ENCODE measurements at regions not wholly inside any gene's neighbourhood (a gene's known extent, or its start where the extent isn't known, plus 50 kb on each side); places are given as distances from the start of the nearest gene placed in this dataset.

DNA sequence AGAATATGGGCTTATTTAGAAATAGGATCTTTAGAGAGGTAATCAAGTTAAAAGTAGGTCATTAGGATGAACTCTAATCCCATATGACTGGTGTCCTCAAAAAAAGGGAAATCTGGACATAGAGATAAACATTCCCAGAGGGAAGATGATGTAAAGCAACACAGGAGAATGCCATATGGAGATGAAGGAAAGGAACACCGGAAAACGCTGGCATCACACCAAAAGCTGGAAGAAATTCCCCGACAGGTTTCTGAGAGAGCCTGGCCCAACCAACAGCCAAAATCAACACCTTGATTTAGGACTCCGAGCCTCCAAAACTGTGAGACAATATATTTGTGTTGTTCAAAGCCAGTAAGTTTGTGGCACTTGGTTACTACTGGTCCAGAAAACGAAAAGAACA, 296.7 kb downstream of the DSEL start:
- no peak for DNase-seq

DNA sequence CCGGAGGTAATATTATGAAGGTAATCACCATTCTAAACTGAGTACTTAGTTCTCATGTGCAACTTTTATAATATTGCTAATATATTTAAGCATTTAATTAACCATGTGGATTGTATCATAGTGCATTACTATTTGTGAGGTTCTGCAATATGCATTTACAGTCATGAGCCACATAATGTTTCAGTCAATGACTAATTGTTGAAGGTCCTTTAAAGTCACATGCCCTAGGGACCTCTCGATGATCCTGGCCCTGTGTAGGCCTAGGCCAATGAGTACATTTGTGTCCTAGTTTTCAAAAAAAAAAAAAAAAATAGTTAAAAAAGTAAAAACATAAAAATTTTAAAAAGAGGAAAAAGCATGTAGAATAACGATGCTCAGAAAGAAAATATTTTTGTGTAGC, 298.0 kb downstream of the DSEL start:
- DNase-seq: no peak

DNA sequence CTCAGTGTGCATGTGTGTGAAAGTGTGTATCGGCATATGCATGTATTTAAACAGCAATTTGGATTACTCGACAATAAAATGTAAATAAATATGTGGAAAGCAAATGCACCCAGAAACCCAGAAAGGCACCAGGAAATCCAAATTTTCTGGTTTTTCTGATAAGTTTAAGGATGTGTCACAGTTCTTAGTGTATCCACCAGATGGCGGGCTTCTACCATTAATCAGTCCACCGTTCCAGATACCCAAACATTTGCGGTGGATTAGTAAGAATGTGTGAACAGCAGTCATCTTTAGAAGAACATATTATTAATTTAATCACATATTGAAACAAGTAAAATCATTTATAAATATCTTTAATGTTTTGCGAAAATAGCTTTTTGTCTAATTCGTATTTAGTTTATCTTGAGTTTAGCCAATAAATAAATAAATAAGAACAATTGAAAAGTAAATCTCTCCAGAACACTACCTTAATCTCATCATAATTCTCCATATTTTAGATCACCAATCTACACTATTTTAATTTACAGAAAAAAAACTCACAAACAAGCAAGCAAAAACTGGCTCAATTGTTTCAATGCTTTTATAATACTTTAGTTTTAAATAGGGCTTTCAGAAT, 298.9 kb downstream of the DSEL start:
- DNase-seq: peak; percentile 57

DNA sequence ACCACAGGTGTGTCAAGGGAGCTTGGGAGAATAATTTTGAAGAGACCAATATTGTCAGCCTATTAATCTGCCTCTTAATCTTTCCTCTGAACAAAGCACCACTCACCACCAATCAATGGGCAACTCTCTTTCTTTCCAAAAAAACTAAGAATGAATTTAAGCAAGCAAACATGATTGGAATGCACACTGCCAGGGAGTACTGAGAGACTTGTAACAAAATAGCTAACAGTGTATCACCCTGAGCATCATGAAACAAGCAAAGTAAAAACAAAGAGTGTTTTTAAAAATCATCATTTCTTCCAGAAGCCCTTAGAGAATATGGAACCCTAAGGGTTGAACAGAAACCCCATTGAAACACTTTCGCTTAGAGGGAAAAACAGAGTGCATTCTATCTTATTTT, 299.7 kb downstream of the DSEL start:
- no peak for DNase-seq

DNA sequence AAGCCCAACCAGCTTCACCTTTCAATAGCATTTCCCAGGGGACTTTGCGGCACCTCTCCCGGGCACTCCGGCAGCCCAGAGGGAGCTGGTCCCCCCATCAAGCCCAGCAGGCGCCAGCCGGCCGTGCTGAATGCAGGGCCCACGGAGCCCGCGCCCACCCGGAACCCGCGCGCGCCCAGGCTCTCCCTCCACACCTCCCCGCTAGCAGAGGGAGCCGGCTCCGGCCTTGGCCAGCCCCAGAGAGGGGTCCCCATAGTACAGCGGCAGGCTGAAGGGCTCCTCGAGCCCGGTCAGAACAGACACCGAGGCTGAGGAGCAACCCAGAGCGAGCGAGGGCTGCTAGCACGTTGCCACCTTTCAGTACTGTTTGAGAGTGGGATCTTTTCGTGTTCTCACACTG, 300.8 kb downstream of the DSEL start:
- no peak for DNase-seq

DNA sequence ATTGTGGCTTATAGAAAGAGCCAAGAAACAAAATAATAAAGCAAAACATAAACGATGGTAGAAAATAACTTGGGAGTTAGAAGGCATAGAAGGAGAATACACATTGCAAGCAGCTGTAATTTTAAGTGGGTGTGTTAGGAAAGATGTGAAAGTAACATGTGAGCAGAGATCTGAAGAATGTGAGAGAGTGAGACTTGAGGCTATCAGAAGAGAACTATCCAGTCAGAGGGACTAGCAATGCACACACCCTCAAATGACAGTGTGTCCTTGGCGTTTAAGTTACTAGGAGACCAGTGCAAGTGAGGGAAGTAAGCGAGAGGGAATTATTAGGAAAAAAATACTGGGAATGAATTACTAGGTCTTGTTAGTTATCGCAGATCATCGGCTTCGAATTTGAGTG, 304.9 kb downstream of the DSEL start:
- DNase-seq: no peak

DNA sequence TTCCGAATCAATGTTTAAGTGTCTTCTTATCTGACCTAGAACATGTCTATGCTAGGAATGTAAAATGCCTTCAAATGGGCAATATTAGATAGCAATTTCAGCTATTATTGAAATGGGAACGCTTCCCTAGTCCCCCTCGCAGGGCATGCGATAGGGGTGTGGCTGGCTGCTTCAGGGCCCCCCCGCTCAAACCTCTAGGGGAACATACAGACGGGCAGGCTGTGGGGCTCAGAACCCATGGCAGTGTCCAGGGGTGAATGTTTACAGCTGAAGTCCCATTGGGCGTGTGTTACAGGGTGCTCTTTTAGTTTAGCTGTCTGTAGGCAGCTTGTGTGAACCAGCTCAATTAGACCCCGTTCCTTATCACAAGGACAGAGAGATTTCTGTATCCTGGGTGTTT, 315.9 kb downstream of the DSEL start:
- DNase-seq: no peak

DNA sequence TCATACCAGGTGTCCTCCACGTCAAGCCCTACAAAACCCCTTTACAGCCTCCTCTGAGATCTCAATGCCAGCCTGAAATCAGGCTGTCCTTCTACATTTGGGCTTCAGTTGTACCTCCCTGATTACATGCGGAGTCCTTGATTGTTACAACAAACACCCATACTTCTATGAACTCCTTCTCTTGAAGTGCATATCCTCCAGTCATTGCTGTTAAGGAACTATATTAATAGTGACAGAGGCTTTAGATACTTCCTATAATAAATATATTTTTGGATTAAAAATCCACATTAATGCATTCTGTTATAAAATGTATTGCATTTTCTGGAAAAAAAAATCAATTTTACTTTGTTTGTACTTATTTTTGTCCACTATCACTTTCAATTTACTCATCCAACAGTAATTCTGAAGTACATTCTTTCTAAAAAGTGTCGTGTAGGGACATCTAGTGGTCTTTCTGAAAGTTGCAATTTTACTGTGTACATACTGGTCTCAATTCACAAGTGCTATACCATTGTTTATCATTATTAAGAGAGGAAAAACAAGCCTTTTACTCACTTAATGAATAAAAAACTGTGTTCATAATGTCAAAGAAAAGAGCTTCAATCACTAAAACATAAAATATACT, 316.4 kb downstream of the DSEL start:
- DNase-seq: no peak

DNA sequence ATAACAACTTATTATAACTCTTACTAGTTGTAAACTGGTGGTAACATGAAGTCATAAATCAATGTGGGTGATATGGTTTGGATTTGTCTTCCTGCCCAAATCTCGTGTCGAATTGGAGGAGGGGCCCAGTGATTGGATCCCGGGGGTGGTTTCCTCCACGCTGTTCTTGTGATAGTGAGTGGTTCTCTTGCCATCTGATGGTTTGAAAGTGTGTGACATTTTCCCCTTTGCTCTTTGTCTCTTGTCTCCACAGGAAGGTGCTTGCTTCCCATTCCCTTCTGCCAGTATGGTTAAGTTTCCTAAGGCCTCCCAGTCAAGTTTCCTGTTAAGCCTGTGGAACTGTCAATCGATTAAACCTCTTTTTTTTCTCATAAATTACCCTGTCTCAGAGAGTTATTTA, 321.6 kb downstream of the DSEL start:
- DNase-seq: no peak

DNA sequence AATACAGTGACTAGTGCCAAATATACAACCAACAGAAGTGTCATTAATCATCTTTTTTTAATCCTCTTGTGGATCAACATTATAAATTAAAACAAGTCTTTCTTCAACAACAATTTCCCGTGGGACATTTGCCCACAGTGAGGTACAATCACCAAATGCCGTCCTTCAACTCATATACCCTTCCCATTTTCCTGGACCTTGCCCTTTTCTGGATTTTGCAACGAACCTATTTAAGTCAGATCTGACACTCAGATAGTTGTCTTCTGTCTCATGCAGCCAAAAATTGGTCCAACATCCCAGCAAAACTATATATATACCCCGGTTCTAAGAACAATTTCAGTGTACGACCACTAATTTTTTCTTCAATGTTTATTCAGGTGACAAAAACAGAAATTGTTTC, 324.0 kb downstream of the DSEL start:
- no peak for DNase-seq

DNA sequence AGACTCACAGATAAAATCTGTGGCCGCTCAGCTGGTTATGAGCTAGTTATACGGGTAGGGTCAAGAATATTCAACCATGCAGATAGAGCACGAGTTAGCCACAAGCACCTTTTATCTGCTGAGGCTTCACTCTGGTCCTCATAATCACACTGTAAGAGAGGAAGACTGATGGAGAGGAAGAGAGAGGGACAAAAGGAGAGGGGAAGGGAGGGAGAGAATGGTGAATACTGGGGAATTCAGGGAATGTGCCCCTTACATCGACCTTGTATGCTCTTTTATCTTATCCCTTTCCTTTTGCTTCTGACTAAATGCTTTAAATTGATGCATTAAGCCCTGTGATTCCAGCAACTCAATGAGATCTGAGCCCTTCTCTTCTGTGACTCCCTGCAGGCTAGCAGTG, 333.1 kb downstream of the DSEL start:
- DNase-seq: no peak

DNA sequence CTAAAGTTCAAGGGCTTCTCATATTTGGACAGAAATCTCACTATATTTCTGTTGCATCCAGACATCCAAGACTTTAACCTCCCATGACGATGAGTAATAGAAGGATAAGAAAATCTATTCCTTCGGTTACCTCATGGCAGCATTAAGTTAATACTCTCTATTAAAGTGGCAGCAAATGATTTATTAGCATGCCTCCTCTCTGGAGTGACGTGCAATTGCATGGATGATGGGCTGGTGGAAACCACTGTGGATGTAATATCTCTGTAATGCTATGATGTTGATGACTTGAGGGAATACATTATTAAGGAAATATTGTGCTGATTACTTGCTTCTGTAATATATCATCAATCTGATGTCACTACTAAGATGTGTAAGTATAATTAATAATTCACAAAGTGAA, 336.8 kb downstream of the DSEL start:
- DNase-seq: no peak

DNA sequence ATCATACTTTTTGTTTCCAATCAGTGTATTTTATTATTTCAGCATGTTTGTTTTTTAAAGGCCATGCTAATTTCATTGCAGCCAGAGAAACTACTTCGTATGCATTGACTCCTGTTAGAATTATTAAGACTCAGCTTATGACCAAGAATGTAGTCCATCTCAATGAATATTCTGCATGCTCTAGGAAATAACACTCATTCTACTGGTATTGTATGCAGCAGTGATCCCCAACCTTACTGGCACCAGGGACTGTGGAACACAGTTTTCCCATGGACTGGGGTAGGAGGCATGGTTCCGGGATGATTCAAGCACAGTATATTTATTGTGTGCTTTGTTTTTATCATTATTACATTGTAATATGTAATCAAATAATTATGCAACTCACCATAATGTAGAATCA, 356.9 kb downstream of the DSEL start:
- DNase-seq: no peak

DNA sequence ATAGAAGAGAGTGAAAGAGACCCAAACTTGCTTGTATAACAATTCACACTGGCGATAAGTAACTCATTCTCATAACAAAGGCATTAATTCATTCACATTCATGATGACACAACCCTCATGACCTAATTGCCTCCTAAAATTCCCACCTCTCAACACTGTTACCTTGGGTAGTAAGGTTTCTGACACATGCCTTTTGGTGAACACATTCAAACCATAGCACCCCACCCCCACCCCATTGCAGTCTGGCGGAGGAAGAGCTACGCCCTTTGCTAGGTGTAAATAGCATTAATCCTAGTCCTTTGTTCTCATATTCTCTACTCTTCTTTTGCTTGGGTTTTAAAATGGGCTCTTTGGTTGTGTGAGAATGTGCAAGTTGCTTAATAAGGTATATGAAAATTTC, 361.5 kb downstream of the DSEL start:
- DNase-seq: no peak

DNA sequence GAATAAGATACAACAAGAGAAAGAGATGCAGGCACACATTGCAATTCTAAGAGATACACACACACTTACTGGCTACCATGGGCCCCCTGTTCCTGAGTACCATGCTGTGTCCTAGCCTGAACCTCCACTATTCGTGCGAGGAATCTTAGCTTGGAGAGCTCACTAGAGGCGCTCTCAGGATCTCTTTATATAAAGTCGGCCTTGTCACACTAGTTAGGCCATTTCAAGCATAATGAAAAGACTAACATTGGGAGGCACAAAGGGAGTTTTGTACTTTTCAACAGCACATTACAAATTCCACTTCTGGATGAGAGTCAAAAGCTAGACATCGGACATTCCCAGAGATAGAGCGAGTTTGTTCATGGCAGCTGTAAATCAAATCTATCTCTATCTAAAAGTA, 365.2 kb downstream of the DSEL start:
- no peak for DNase-seq

DNA sequence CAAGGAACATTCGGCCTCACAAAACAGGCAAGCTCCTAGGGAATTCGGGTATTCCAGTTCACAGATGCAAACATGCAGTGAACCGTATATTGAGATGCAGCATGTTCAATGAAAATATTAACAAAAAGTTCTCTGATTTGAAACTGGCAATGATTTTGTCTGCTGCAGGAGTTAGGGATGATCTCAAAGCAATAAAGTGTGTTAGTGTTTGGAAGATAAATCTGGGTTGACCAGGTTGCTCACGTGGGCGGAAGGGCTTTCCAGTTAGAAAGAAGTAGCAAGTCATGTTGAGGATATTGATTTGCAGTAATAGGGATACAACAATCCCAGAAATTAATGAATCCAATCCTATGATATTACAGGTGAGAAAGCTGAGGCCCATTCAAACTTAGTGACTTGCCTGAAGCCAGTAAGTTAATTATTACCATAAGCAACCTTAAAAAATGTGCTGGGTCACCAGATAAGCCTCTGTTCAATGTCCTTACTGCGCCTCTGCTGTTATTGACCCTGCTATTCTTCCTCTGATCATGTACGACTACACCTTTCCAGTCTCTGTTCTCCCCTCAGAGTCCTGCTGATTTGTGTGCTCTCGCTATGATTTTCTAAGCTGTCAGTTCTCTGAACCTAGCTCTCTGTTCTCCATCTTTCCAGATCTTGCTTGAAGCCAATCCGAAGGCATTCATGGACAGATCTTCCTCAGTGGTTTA, 370.8 kb downstream of the DSEL start:
- no peak for DNase-seq

DNA sequence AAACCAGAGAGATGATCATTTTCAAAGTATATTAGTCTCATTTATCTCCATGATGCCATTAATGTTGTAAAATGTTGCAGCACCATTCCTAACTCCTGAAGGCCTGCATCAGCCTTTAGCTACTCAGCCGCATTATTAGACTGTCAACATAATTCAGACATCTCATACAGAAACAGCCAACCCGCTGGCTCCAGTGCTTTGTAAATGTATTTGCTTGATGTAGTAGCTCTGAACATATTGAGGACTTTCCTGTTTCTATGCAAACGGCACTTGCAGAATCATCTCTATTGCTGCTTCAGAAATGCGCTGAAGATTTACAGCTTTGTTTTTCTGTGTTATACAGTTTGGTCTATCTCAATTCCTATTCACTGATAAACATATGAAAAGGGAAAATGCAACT, 372.2 kb downstream of the DSEL start:
- no peak for DNase-seq

DNA sequence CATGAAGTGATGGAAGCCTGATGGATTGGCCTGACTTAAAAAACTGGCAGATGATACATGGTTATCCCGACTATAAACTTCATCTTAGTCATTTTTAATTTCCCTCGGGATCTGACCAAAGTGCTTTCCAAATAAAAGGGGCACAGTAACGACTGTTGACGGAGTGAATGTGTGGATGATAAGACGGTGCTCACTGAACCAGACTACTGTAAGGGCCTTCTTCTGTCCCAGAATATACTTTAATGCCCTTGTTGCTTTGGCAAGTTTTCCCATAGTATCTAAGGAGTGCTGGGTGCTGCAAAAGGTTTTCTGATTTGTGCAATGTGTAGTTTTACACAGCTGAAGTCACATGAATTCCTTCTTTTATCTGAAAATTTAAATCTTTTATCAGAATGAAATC, 373.5 kb downstream of the DSEL start:
- DNase-seq: no peak

DNA sequence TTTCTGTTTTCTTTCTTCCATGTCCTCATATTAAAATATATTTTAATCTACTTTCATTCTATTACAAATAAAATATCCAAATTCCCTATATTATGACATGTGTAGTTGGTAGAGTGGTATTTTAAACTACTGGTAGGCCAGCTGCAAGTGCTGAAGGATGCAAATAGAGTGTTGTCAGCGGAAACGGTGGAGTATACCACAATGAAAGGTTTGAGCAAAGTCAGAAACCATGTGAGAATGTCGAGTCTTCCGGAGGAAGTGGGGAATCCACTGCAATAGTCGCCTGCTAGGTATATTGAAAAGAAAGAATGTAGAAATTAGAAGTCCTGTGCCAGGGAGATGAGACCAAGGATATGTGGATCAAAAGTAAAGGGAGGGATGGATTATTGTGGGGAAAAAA, 373.9 kb downstream of the DSEL start:
- DNase-seq: no peak

DNA sequence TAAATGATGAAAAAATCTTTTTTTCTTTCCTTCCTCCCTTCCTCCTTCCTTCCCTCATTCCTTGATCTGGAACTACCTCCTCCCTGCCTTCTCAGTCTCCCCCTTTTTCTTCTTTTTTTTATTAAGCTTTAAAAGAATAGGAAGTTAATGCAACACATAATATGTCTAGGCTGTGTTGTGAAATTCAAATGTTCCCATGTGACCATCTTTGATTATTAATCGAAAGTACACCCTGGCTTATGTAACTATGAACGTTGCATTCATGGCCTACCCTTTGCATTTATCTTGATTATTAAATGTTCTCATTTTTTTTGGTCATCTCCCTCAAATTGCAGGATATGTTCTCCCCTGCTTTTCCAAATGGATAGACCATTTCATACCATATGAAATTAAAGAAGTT, 376.0 kb downstream of the DSEL start:
- no peak for DNase-seq

DNA sequence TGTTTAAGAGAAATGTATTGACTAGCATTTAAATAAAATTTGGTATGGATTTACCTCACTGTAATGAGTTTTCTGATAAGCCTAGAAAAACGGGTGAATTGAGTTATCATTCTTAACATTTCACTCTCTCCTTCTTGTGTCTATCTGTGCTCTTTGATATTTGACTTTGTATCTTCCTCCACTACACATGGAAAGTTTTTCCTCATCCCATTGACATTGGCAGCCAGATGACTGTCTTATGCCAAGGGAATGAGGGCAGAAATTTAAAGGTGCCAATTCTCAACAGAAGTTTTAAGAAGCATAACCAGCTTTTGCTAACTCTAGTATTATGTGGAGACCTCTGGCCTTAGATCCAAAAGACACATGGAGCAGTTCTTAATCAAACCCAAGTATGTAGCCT, 376.6 kb downstream of the DSEL start:
- no peak for DNase-seq

DNA sequence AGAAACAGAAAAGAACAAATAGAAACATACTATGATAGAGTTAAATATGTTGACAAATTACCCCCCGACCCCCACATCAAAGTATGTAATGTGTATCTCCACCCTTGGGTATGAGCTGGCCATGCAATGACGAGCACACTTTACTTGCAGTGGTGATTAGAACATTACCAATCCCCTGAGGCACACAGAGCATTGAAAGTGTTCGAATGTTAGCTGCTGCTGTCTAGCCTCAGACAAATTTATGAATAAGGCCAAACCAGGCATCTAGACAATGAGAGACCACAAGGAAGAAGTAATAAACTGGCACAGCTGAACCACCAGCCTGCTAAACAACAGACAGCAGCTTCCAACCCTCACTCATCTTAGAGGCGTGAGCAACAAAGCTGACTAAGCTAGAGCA, 380.5 kb downstream of the DSEL start:
- no peak for DNase-seq

DNA sequence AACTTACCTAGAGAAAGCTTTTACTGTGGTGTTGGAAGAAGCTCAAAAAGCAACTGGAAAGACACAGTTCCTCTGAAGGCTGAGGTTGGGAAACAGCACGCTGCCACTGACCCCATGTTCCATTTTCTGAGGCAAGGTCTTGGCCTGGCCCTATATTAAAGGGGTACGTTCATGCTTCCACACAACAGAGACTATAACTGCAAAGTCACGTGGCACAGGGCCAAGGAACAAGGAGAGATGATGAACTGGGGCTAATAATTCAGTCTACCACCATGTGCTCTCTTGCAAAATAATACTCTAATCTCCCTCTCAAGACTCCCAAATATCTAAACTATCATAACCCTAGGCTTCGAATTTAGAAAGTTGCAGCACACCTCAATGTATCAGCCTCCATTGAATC, 381.6 kb downstream of the DSEL start:
- DNase-seq: no peak

DNA sequence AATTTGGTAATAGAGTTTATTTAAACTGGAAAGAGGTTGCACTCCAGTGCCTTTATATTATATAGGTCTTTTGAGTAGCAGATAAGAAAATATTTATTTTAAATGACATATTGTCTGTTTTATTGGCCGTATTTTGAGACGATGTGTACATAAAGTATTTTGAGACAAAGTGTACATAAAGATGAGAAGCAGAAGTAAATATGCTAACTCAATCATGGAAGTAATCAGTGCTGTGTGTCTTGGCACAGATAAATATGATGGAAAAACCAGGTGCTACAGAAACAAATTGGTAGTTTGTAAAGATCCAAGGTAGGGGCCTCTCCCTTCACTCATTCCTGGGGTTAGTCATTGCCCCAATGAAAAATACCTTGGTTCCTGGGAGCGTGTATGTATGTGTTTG, 382.9 kb downstream of the DSEL start:
- DNase-seq: no peak

DNA sequence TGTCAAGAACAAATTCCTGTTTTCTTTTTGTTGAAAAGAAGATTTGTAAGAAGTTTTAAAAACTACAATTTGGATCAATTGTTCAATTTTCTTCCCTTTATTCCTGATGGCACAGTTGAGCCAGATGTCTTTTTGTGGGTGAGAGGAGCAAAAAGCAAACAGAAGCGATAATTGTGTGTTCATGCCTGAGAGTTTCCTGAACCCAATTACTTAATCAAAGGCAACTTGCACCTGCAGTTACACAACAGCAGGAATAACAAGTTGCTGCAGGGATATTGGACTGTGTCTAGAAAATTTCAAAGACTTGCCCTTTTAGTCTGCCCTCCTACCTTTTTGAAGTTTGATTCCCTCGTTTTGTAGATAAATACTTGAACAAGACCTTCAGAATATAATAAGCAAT, 383.6 kb downstream of the DSEL start:
- no peak for DNase-seq
